HG02763 (cell line): ENCODE measurements at regions not wholly inside any gene's neighbourhood (a gene's known extent, or its start where the extent isn't known, plus 50 kb on each side); places are given as distances from the start of the nearest gene placed in this dataset.

Source experiments
- ATAC-seq: cut with Tn5 transposase; IDR thresholded peaks from one replicate; pipeline ENCODE4 v1.9.1; 2021; ENCODE audit warnings: mild to moderate bottlenecking, moderate library complexity; ENCODE audit not compliant: unreplicated experiment

GRCh38 chr16:86823125-86823524 is 244.8 kb downstream of the FOXL1 start:
- ATAC-seq, result no peak

GRCh38 chr16:86823888-86824671 is 245.7 kb downstream of the FOXL1 start:
- no peak for ATAC-seq

- no peak for ATAC-seq
Observed at GRCh38 chr16:86824751-86825296, 246.5 kb downstream of the FOXL1 start.

- no peak for ATAC-seq
Observed at GRCh38 chr16:86825631-86826030, 247.3 kb downstream of the FOXL1 start.

GRCh38 chr16:86826941-86827340 is 248.6 kb downstream of the FOXL1 start:
- no peak for ATAC-seq

- no peak for ATAC-seq
Observed at GRCh38 chr16:86827521-86827920, 249.2 kb downstream of the FOXL1 start.

- no peak for ATAC-seq
Observed at GRCh38 chr16:86828202-86828601, 249.9 kb downstream of the FOXL1 start.

- ATAC-seq, result no peak
Observed at GRCh38 chr16:86828653-86829052, 250.3 kb downstream of the FOXL1 start.

GRCh38 chr16:86831366-86831765 is 253.0 kb downstream of the FOXL1 start:
- no peak for ATAC-seq

GRCh38 chr16:86833136-86833535 is 254.8 kb downstream of the FOXL1 start:
- no peak for ATAC-seq

GRCh38 chr16:86834451-86835035 is 256.2 kb downstream of the FOXL1 start:
- ATAC-seq, result no peak

GRCh38 chr16:86835982-86836381 is 257.6 kb downstream of the FOXL1 start:
- no peak for ATAC-seq

- no peak for ATAC-seq
Observed at GRCh38 chr16:86836503-86837129, 258.3 kb downstream of the FOXL1 start.

GRCh38 chr16:86843812-86844211 is 265.5 kb downstream of the FOXL1 start:
- no peak for ATAC-seq

- ATAC-seq, result no peak
Observed at GRCh38 chr16:86844695-86845094, 266.3 kb downstream of the FOXL1 start.

GRCh38 chr16:86846136-86846535 is 267.8 kb downstream of the FOXL1 start:
- no peak for ATAC-seq

GRCh38 chr16:86848821-86849220 is 270.5 kb downstream of the FOXL1 start:
- no peak for ATAC-seq

- ATAC-seq, result no peak
Observed at GRCh38 chr16:86850670-86851069, 272.3 kb downstream of the FOXL1 start.

GRCh38 chr16:86852135-86852534 is 273.8 kb downstream of the FOXL1 start:
- ATAC-seq, result no peak

- no peak for ATAC-seq
Observed at GRCh38 chr16:86854058-86854621, 275.8 kb downstream of the FOXL1 start.

- no peak for ATAC-seq
Observed at GRCh38 chr16:86854626-86855294, 276.4 kb downstream of the FOXL1 start.
